Activated CD4-positive, alpha-beta T cell treated with anti-CD3 and anti-CD28 coated beads for 48 hours (primary cell): ENCODE measurements at regions not wholly inside any gene's neighbourhood (a gene's known extent, or its start where the extent isn't known, plus 50 kb on each side); places are given as distances from the start of the nearest gene placed in this dataset.
A peak's percentile ranks its signal among the peaks of the same experiment; 100 is the strongest.

Experiments used
- DNase-seq: peaks from one replicate; pipeline ENCODE4 v3.0.0-alpha.2; 2020

DNA sequence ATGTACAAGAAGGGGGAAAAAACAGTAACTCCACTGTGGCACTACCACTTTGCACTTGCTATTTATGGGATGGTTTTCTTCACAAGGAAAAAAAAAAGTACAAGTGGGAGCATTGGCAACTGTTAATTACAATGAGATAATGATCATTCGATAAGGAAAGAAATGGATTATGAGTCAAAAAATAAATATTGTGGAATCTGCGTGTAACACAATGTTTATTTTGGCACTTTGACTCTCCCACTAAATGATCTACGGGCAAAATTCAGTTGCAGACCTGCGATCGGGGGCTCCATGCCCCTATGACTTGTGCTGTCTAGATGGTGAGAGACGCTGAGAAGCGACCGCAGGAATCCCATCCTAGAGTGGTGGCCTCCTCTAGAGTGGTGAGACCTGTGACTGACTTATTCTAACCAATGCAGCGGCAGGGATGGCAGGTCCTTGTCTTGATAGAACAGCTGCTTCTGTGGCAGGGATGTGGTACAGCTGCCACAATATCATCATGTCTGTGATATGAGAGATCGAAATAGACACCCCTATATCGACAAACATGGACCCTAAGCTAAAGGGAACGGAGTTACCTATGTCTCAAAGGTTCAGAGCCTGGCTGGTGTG, 345.0 kb upstream of the KLF6 start:
- DNase-seq = no peak

- no peak for DNase-seq
Measured at GRCh38 chr10:4127518-4128315, 342.7 kb upstream of the KLF6 start.

DNA sequence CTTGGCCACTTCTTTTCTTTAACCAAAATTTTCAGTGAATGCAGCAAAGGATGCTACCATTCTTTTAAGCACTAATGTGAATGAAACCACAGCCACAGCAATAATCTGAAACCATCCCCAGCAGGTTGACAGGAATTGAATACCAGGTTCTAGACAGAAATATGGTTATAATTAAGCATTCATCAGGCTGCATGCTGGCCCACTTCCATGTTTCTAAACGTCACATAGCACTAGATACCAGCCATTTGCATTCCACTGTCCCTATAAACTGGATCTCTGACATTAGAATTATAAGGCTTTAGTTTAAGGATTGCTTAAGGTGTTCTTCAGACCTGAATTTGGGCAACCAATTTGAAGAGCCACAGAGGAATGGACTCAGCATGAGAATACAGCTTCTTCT, 340.8 kb upstream of the KLF6 start:
- no peak for DNase-seq

DNA sequence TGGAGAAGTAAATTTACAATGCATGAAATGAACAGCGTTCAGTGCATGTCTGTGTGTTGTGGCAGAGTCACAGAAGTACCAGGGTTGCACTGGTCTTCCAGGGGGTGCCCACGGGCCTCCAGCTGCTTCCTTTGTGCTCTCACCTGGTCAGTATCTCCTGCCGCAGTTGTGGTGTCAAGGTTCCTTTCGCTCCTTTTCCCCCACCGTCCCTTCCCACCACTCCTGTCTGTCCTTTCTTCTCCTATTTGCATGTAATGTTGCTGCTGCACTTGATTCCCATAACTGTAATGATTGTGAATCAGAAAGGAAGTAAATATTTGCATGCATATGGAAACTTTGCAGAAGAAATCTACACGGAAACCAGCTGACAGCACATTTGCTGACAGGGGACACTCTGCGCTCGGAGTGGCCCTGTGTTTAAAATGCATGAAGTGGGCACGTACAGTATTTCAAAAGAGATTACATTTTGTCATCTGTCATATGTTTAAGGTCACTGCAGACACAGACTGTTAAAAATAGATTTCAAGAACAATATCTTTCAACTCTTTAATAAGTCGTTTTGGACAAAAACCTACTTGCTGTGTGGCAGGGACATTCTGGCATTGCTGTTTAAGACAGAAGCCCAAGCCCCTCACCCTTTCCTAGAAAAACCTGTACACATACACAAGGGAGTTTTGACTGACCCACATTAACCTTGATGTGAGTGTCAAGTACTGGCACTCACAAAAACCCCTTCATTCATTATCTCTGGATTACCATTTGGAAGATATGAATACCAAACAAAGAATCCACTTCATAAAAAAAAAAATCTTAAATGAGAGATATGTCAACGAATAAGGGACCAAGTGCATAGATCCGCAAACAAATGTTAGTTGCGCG, 336.7 kb upstream of the KLF6 start:
- DNase-seq = no peak

DNA sequence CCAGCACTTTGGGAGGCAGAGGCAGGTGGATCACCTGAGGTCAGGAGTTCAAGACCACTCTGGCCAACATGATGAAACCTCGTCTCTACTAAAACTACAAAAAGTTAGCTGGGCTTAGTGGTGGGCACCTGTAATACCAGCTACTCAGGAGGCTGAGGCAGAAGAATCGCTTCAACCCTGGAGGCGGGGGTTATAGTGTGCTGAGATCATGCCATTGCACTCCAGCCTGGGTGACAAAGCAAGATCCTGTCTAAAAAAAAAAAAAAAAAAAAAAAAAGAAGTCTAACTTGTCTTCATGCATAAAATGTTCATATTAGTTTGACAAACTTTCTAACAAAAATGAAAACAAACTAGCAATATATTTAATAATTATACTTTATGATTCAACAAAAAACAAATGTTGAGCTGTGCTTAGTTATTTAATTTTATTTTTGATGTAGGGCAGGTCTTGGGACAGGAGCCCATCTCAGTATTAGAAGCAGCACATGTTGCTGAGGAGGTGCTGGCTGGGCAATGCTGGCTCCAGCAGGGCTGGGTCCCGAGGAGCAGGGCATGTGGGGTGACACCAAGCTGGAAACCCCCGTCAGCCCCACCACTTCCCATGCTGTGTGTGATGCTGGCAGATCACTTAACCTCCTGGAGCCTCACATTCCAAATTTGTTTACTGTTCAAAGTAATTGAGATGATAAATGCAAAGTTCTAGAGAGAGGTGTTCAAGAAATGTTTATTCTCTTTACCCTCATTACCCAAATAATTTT, 335.3 kb upstream of the KLF6 start:
- DNase-seq = no peak

DNA sequence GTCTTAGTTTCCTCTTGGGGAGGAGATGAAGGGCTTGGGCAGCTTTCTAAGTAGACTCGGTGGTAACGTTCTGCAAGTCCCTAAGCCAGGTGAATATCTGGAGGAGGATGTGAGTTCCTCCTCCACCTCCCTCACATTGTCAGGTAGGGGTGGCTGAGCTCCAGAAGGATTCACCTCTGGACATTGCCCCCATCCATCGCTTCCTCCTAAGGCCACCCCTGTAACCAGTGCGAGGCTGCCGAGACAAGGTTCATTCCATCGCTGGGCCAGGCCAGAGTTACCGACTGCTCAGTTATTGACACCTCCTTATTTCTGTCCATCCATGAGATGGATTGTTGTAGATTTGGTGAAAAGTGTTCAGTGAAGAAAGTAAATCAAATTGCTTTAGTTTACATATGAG, 334.1 kb upstream of the KLF6 start:
- no peak for DNase-seq

DNA sequence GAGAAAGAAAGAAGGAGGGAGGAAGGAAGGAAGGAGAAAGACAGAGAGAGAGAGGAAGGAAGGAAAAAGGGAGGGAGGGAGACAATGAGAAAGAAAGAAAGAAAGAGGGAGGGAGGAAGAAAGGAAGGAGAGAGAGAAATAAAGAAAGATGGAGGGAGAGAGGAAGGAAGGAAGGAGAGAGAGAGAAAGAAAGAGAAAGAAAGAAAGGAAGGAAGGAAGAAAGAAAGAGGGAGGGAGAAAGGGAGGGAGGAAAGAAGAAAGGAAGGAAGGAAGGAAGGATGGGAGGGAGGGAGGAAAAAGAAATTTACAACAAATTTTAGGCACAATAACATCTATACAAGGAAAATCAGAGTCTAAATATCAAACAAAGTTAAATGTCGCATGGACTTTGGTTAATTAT, 332.6 kb upstream of the KLF6 start:
- no peak for DNase-seq

DNA sequence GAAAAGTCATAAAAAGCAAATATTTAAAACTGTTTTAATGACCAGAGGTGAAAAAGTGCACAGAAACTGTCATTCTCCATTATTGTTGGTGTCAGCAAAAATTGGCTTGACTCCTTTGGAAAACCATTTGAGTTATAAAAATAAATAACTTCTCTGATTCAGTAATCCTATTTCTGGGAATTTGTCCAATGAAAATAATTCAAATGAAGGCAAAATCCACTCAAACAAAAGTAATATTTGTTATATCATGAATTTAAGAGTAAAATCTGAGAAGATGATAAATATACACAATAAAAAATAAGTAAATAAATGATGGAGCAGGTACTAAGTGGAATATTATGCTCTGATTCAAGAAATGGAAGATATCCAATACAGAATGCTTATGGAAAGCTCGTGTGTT, 326.6 kb upstream of the KLF6 start:
- no peak for DNase-seq

- no peak for DNase-seq
Measured at GRCh38 chr10:4109469-4109868, 324.5 kb upstream of the KLF6 start.

- DNase-seq = no peak
Measured at GRCh38 chr10:4108693-4109092, 323.7 kb upstream of the KLF6 start.

GRCh38 chr10:4107285-4107851, 322.4 kb upstream of the KLF6 start:
- DNase-seq = no peak

DNA sequence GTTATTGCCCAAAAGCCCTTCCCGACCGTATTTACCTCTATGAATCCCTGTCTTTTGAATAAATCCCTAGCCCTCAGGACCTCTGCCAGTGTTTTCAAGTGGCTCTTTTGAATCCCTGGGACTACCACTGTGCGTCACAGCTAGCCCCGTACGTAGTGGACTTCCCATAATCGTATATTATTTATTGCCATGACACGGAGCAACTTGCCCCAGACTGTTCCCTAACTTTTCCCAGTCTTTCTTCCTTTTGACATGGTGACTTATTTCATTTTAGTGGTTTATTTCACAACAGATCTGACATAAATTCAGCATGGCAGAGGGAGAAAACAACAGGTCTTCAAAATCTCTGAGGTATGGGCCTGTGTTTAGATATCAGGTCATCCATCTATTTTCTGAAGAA, 318.6 kb upstream of the KLF6 start:
- no peak for DNase-seq

GRCh38 chr10:4102802-4103344, 317.9 kb upstream of the KLF6 start:
- no peak for DNase-seq

- DNase-seq = no peak
Measured at GRCh38 chr10:4101918-4102654, 317.1 kb upstream of the KLF6 start.

- DNase-seq = no peak
Measured at GRCh38 chr10:4100380-4100779, 315.4 kb upstream of the KLF6 start.

- DNase-seq = no peak
Measured at GRCh38 chr10:4099202-4099601, 314.2 kb upstream of the KLF6 start.

GRCh38 chr10:4095166-4095917, 310.3 kb upstream of the KLF6 start:
- no peak for DNase-seq

- DNase-seq = no peak
Measured at GRCh38 chr10:4094751-4095150, 309.7 kb upstream of the KLF6 start.

- no peak for DNase-seq
Measured at GRCh38 chr10:4093438-4093837, 308.4 kb upstream of the KLF6 start.

GRCh38 chr10:4088354-4089066, 303.5 kb upstream of the KLF6 start:
- DNase-seq = peak; percentile 11
